Fibroblast of the aortic adventitia (primary cell): ENCODE measurements at regions not wholly inside any gene's neighbourhood (a gene's known extent, or its start where the extent isn't known, plus 50 kb on each side); places are given as distances from the start of the nearest gene placed in this dataset.

Experiments used
- DNase-seq: peaks from one replicate; pipeline ENCODE4 v3.0.0-alpha.2; 2010; ENCODE audit warnings: low read depth
- H3K4me3 ChIP-seq: 2 replicates; pipeline ENCODE4 v1.5.1; 2011; ENCODE audit warnings: low read depth, mild to moderate bottlenecking, control low read depth, low read length, moderate library complexity
- CTCF ChIP-seq: IDR thresholded peaks from 2 replicates; pipeline ENCODE4 v1.5.1; 2011; ENCODE audit warnings: mild to moderate bottlenecking, low read length, control low read depth, inconsistent platforms; ENCODE audit not compliant: insufficient read depth

GRCh38 chr11:13140028-13140870 lies 131.1 kb downstream of the RASSF10 start:
- TF ChIP-seq CTCF, result no peak
- DNase-seq, result peak; percentile 39

GRCh38 chr11:13140873-13141655 lies 131.9 kb downstream of the RASSF10 start:
- no peak overlapping the region for H3K4me3 ChIP-seq
- no peak for DNase-seq
- no peak for TF ChIP-seq CTCF

More at GRCh38 chr11:13140028-13140870, 131.1 kb downstream of the RASSF10 start:
- no peak overlapping the region for H3K4me3 ChIP-seq

GRCh38 chr11:13141731-13142709 lies 132.9 kb downstream of the RASSF10 start:
- no peak for DNase-seq
- H3K4me3 ChIP-seq, result no peak overlapping the region
- no peak for TF ChIP-seq CTCF

GRCh38 chr11:13143486-13144297 lies 133.9 kb upstream of the BMAL1 start:
- no peak overlapping the region for H3K4me3 ChIP-seq
- no peak for DNase-seq
- TF ChIP-seq CTCF, result no peak

GRCh38 chr11:13145461-13145860 lies 132.1 kb upstream of the BMAL1 start:
- H3K4me3 ChIP-seq, result no peak overlapping the region
- no peak for DNase-seq
- TF ChIP-seq CTCF, result no peak
